CD4-positive, alpha-beta memory T cell (primary cell): ENCODE measurements at regions not wholly inside any gene's neighbourhood (a gene's known extent, or its start where the extent isn't known, plus 50 kb on each side); places are given as distances from the start of the nearest gene placed in this dataset.

ENCODE experiments used
- CTCF ChIA-PET: fragments of 350-600 bp; sonication (Branson Sonifier 250); formaldehyde crosslinking; loops from one replicate; lab custom pipeline; 2021; ENCODE audit warnings: inconsistent platforms; ENCODE audit not compliant: partially characterized antibody; lab: Charles Lee
- POLR2A ChIA-PET: fragments of 350-600 bp; sonication (Branson Sonifier 250); formaldehyde crosslinking; loops from one replicate; lab custom pipeline; 2021; ENCODE audit not compliant: partially characterized antibody; lab: Charles Lee
- DNase-seq, 5 donors: peaks; one replicate each; pipeline versions ENCODE4 v3.0.0 to v3.0.0-alpha.2; 2020 to 2022; ENCODE audit warnings: mixed read lengths in 1 of 5
- H3K27ac ChIP-seq: one replicate; pipeline ENCODE4 v1.7.0; 2013; ENCODE audit warnings: low read depth, low read length
- H3K27me3 ChIP-seq: 2 replicates; pipeline ENCODE4 v1.7.0; 2013; ENCODE audit warnings: mild to moderate bottlenecking, low read length, moderate library complexity; ENCODE audit not compliant: insufficient read depth
- H3K36me3 ChIP-seq: 2 replicates; pipeline ENCODE4 v1.7.0; 2013; ENCODE audit warnings: mild to moderate bottlenecking, low read length, moderate library complexity; ENCODE audit not compliant: insufficient read depth
- H3K4me1 ChIP-seq: 2 replicates; pipeline ENCODE4 v1.7.0; 2013; ENCODE audit warnings: mild to moderate bottlenecking, low read length, moderate library complexity; ENCODE audit not compliant: insufficient read depth
- H3K4me3 ChIP-seq, 2 donors: one replicate each; pipeline ENCODE4 v1.7.0; 2013; ENCODE audit warnings: low read length in 2 of 2, mild to moderate bottlenecking in 1 of 2
- H3K9me3 ChIP-seq, 2 donors: one replicate each; pipeline ENCODE4 v1.7.0; 2013; ENCODE audit warnings: low read length in 2 of 2, control low read depth in 1 of 2; ENCODE audit not compliant: control insufficient read depth in 1 of 2
- H3K27ac Mint-ChIP-seq, 7 donors: one replicate each; pipeline ENCODE4 v1.8.0; 2020 to 2021; ENCODE audit warnings: mixed read lengths in 7 of 7, mild to moderate bottlenecking in 6 of 7, inconsistent platforms in 3 of 7, moderate library complexity in 3 of 7
- H3K27me3 Mint-ChIP-seq, 2 donors: one replicate each; pipeline ENCODE4 v1.8.0; 2020 to 2021; ENCODE audit warnings: mixed read lengths in 2 of 2
- H3K36me3 Mint-ChIP-seq, 2 donors: one replicate each; pipeline ENCODE4 v1.8.0; 2020 to 2021; ENCODE audit warnings: mixed read lengths in 2 of 2, inconsistent platforms in 1 of 2, mild to moderate bottlenecking in 1 of 2
- H3K4me1 Mint-ChIP-seq, 4 donors: one replicate each; pipeline ENCODE4 v1.8.0; 2020 to 2021; ENCODE audit warnings: mixed read lengths in 4 of 4, mild to moderate bottlenecking in 1 of 4
- H3K4me3 Mint-ChIP-seq, 8 donors: one replicate each; pipeline ENCODE4 v1.8.0; 2020 to 2021; ENCODE audit warnings: mixed read lengths in 8 of 8, mild to moderate bottlenecking in 7 of 8, moderate library complexity in 6 of 8, inconsistent platforms in 3 of 8
- H3K9me3 Mint-ChIP-seq, 8 donors: one replicate each; pipeline ENCODE4 v1.8.0; 2020 to 2021; ENCODE audit warnings: mixed read lengths in 8 of 8, mild to moderate bottlenecking in 5 of 8, inconsistent platforms in 3 of 8, moderate library complexity in 1 of 8
- intact Hi-C: fragments of 100-400 bp; cut with micrococcal nuclease; formaldehyde crosslinking; loops from one replicate; pipeline ENCODE4 v1.15.1; 2023

DNA sequence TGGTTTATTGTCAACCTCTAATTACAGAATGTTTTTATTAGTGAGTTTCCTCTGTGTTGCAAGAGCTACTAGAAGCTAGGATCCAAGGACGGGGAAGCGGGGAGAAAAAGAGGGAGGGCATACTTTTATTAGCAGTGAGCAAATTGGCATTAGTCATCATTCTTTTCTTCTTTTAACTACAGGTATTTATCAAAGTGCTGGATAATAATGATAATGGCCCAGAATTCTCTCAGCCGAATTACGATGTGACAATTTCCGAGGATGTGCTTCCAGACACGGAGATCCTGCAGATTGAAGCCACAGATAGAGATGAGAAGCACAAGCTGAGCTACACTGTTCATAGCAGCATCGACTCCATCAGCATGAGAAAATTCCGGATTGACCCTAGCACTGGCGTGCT is 179.7 kb upstream of the MTNR1B start:
- H3K36me3 Mint-ChIP-seq: no peaks in the 10 kb centered on the region
- Histone ChIP-seq H3K27ac (no peak overlapping the region), H3K27me3 (no peaks in the 10 kb centered on the region), H3K36me3 (no peaks in the 10 kb centered on the region), H3K4me3 (no peak overlapping the region), H3K9me3 (no peaks in the 10 kb centered on the region), H3K4me1 (no peaks in the 10 kb centered on the region)
- peaks cover 0 to 3% (median 0%) of the 10 kb centered on the region in 8 donors for H3K9me3 Mint-ChIP-seq
- no peaks in the 10 kb centered on the region for H3K4me1 Mint-ChIP-seq
- no peaks in the 10 kb centered on the region for H3K27me3 Mint-ChIP-seq
- intact Hi-C loops: no loop called here
- ChIA-PET CTCF (no interaction called here), POLR2A (no interaction called here)
- no peak for DNase-seq
- H3K27ac Mint-ChIP-seq: no peak overlapping the region
- no peak overlapping the region for H3K4me3 Mint-ChIP-seq

DNA sequence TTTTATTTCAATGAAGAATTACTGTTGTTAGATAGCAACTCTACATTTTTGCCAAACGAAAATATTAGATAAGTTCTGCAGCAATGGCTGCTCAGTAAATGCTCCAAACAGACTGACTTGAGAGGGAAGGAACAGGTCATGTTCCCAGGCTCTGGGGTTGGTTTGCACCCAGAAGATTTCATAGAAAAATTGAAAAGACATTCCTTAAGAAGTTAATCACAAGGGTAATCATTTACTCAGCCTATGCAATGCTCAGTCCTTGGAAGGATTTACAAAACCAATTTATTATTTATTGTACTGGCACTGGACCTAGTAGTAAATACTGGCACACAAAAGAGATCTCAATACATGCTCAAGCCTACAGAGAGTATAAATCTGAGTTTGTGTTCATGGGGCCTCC is 179.1 kb upstream of the MTNR1B start:
- Histone ChIP-seq H3K4me3 (no peak overlapping the region), H3K9me3 (no peaks in the 10 kb centered on the region), H3K36me3 (no peaks in the 10 kb centered on the region), H3K27me3 (no peaks in the 10 kb centered on the region), H3K27ac (no peak overlapping the region), H3K4me1 (no peaks in the 10 kb centered on the region)
- Mint-ChIP-seq H3K27me3 (no peaks in the 10 kb centered on the region), H3K36me3 (no peaks in the 10 kb centered on the region), H3K9me3 (peaks cover 0 to 3% (median 0%) of the 10 kb centered on the region in 8 donors), H3K4me1 (no peaks in the 10 kb centered on the region), H3K27ac (no peak overlapping the region), H3K4me3 (no peak overlapping the region)
- intact Hi-C loops: no loop called here
- CTCF ChIA-PET: no interaction called here
- POLR2A ChIA-PET: no interaction called here
- DNase-seq: no peak

DNA sequence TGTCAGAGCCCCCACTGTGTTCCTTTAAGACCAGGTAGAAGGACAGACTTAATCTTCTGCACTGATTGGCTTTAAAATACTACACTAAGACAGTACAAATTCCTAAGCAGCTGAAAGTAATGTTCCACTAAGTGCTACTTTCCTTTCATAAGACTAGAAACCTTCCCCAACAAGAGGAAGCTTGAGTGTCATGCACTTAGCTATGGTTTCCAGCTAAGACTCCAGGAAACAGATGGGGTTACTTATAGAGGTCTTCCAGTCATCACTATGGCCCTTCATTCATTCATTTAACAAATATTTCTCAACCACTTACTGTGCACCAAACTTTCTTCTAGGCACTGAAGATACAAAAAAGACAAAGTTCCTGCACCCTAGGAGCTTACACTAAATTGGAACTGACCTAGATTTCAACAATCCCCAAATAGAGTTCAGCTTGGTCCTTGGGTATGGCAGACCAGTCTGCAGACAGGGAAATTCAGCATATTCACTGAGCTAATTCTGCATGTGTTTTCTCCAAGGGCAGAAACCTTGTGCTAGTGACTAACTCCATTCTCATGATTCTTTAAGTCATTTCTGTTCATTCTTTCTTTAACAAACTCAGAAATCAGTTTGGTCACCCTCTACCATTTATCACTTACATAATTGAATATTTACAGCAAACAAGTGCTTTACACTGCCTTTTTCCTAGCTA is 178.4 kb upstream of the MTNR1B start:
- Histone ChIP-seq H3K4me1 (no peaks in the 10 kb centered on the region), H3K36me3 (no peaks in the 10 kb centered on the region), H3K9me3 (no peaks in the 10 kb centered on the region), H3K4me3 (no peak overlapping the region), H3K27ac (no peak overlapping the region), H3K27me3 (no peaks in the 10 kb centered on the region)
- H3K27ac Mint-ChIP-seq: no peak overlapping the region
- no peaks in the 10 kb centered on the region for H3K4me1 Mint-ChIP-seq
- intact Hi-C loops: no loop called here
- no peaks in the 10 kb centered on the region for H3K27me3 Mint-ChIP-seq
- no peak for DNase-seq
- H3K36me3 Mint-ChIP-seq: no peaks in the 10 kb centered on the region
- POLR2A ChIA-PET: no interaction called here
- CTCF ChIA-PET: no interaction called here
- no peak overlapping the region for H3K4me3 Mint-ChIP-seq
- peaks cover 0 to 3% (median 0%) of the 10 kb centered on the region in 8 donors for H3K9me3 Mint-ChIP-seq

DNA sequence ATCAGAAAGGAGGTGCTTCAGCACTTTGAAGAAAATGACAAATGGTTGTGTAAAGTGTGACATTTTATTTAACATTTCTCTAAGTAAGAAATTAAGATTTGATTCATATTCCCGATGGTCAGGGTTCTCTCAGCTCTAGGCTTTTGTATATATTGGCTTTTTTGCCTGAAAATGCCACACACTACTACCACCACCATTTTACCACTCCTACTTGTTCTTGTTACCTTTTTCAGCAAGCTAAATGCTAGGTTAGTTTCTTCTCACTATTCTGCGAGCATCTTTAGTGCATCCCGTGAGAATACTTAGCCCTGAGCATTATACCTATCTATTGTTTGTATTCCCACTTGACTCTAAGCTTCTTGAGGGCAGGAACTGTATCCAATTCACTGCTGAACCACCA is 177.6 kb upstream of the MTNR1B start:
- no peaks in the 10 kb centered on the region for H3K4me1 Mint-ChIP-seq
- Histone ChIP-seq H3K36me3 (no peaks in the 10 kb centered on the region), H3K4me1 (no peaks in the 10 kb centered on the region), H3K27ac (no peak overlapping the region), H3K27me3 (no peaks in the 10 kb centered on the region), H3K4me3 (no peak overlapping the region), H3K9me3 (no peaks in the 10 kb centered on the region)
- ChIA-PET CTCF (no interaction called here), POLR2A (interaction anchor here (0.6 kb wide), 1 partner anchor 63 kb away, joined by 3 read pairs; no protein-coding TSS in a partner anchor)
- H3K36me3 Mint-ChIP-seq: no peaks in the 10 kb centered on the region
- peaks cover 0 to 3% (median 0%) of the 10 kb centered on the region in 8 donors for H3K9me3 Mint-ChIP-seq
- no peak overlapping the region for H3K4me3 Mint-ChIP-seq
- no peak for DNase-seq
- no peaks in the 10 kb centered on the region for H3K27me3 Mint-ChIP-seq
- intact Hi-C loops: no loop called here
- no peak overlapping the region for H3K27ac Mint-ChIP-seq

DNA sequence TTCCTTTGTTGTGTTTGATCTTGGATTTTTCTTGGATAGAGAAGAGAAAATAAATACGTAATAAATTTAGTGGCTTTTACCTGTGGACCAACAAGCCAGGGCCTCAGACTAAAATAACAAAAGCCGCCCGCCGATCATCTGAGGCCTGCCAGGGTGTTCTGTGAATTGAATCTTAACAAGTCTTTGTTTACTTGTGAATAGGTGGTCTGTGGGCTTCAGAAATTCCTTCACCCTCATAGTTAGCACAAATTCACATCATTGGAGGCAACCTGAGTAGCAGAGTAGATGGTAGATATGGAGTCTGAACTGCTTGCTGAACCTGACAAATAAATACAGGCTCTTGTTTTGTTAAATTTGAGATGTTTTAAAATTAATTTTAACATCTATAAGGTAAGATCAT is 176.3 kb upstream of the MTNR1B start:
- no peaks in the 10 kb centered on the region for H3K36me3 ChIP-seq
- CTCF ChIA-PET: no interaction called here
- no peak overlapping the region for H3K4me3 Mint-ChIP-seq
- H3K4me1 ChIP-seq: no peaks in the 10 kb centered on the region
- H3K9me3 Mint-ChIP-seq: peaks cover 0 to 3% (median 0%) of the 10 kb centered on the region in 8 donors
- POLR2A ChIA-PET: no interaction called here
- intact Hi-C loops: no loop called here
- no peak overlapping the region for H3K27ac ChIP-seq
- no peaks in the 10 kb centered on the region for H3K27me3 ChIP-seq
- no peaks in the 10 kb centered on the region for H3K4me1 Mint-ChIP-seq
- no peaks in the 10 kb centered on the region for H3K9me3 ChIP-seq
- no peaks in the 10 kb centered on the region for H3K36me3 Mint-ChIP-seq
- no peak overlapping the region for H3K4me3 ChIP-seq
- H3K27me3 Mint-ChIP-seq: no peaks in the 10 kb centered on the region
- no peak for DNase-seq
- no peak overlapping the region for H3K27ac Mint-ChIP-seq

DNA sequence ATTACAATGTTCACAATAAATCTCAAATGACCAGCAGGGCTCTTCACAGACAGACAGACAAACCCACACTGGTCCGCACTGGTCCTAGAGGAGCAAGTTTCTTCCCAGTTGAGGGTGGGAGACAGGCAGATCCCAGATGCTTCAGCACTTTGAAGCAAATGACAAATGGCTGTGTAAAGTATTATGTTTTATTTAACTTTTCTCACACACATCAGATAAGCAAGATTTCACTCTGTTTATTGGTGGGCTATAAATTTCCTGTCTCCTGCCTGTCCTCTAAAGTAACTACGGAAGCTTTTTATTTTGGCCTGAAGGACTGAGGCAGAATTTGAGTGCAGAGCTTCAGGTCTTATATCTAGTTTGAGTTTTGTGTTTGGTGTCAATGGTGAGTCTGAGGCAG is 174.7 kb upstream of the MTNR1B start:
- intact Hi-C loops: no loop called here
- Mint-ChIP-seq H3K4me1 (no peaks in the 10 kb centered on the region), H3K9me3 (peaks cover 0 to 3% (median 0%) of the 10 kb centered on the region in 8 donors), H3K27me3 (no peaks in the 10 kb centered on the region), H3K4me3 (no peak overlapping the region), H3K27ac (no peak overlapping the region), H3K36me3 (no peaks in the 10 kb centered on the region)
- no peaks in the 10 kb centered on the region for H3K27me3 ChIP-seq
- DNase-seq: no peak
- H3K4me3 ChIP-seq: no peak overlapping the region
- POLR2A ChIA-PET: no interaction called here
- H3K36me3 ChIP-seq: no peaks in the 10 kb centered on the region
- no peaks in the 10 kb centered on the region for H3K9me3 ChIP-seq
- H3K4me1 ChIP-seq: no peaks in the 10 kb centered on the region
- CTCF ChIA-PET: no interaction called here
- H3K27ac ChIP-seq: no peak overlapping the region

DNA sequence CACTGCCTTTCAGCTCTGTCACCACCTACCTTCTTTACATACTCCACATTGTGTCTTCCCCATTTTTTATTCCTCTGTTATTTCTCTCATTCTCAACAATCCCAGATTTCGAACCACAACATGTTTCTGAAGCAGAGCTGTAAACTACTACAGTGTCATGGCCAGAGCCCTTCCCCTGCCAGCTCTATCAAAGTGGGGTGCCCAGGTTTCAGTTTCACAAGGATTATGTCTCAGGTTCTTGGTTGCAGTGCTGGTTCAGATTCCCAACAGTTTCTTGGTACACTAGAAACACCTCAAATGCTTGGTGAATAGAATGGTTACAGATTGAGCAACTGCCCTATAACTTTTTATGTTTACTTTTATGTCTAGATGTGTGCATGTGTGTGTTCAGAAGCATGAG is 172.7 kb upstream of the MTNR1B start:
- Histone ChIP-seq H3K27ac (no peak overlapping the region), H3K27me3 (no peaks in the 10 kb centered on the region), H3K4me3 (no peak overlapping the region), H3K9me3 (no peaks in the 10 kb centered on the region), H3K36me3 (no peaks in the 10 kb centered on the region), H3K4me1 (no peaks in the 10 kb centered on the region)
- Mint-ChIP-seq H3K9me3 (peaks cover 0 to 3% (median 0%) of the 10 kb centered on the region in 8 donors), H3K27ac (no peak overlapping the region), H3K4me1 (no peaks in the 10 kb centered on the region), H3K36me3 (no peaks in the 10 kb centered on the region), H3K27me3 (no peaks in the 10 kb centered on the region), H3K4me3 (no peak overlapping the region)
- intact Hi-C loops: no loop called here
- no peak for DNase-seq
- ChIA-PET CTCF (no interaction called here), POLR2A (no interaction called here)
